ENCODE measurements at regions not wholly inside any gene's neighbourhood (a gene's known extent, or its start where the extent isn't known, plus 50 kb on each side); places are given as distances from the start of the nearest gene placed in this dataset.
"Not testable (repeated sequence)": the region's sequence is repeated elsewhere in the genome, so short reads cannot be mapped to it uniquely, and the experiment has no call there.

GRCh38 chr7:68082961-68083657, 1086.5 kb downstream of the TYW1 start:
- not testable (repeated sequence) for DNase-seq (ENCODE audit: low spot score)

- no peak for DNase-seq (ENCODE audit: low spot score)
Measured at GRCh38 chr7:68087401-68087800, 1090.8 kb downstream of the TYW1 start.

GRCh38 chr7:68088879-68089278, 1092.2 kb downstream of the TYW1 start:
- DNase-seq (ENCODE audit: low spot score) = no peak

GRCh38 chr7:68090256-68090655, 1093.6 kb downstream of the TYW1 start:
- DNase-seq (ENCODE audit: low spot score) = not testable (repeated sequence)

GRCh38 chr7:68103319-68103718, 1106.7 kb downstream of the TYW1 start:
- DNase-seq (ENCODE audit: low spot score) = no peak

- DNase-seq (ENCODE audit: low spot score) = no peak
Measured at GRCh38 chr7:68107261-68107660, 1110.6 kb downstream of the TYW1 start.

GRCh38 chr7:68107968-68108367, 1111.3 kb downstream of the TYW1 start:
- DNase-seq (ENCODE audit: low spot score) = no peak

- no peak for DNase-seq (ENCODE audit: low spot score)
Measured at GRCh38 chr7:68109299-68109698, 1112.7 kb downstream of the TYW1 start.

GRCh38 chr7:68119411-68119810, 1122.8 kb downstream of the TYW1 start:
- DNase-seq (ENCODE audit: low spot score) = no peak

GRCh38 chr7:68121056-68121455, 1124.4 kb downstream of the TYW1 start:
- DNase-seq (ENCODE audit: low spot score) = no peak

GRCh38 chr7:68121655-68122054, 1125.0 kb downstream of the TYW1 start:
- no peak for DNase-seq (ENCODE audit: low spot score)

GRCh38 chr7:68122801-68123200, 1126.2 kb downstream of the TYW1 start:
- DNase-seq (ENCODE audit: low spot score) = no peak

GRCh38 chr7:68125168-68125567, 1128.5 kb downstream of the TYW1 start:
- DNase-seq (ENCODE audit: low spot score) = no peak

- no peak for DNase-seq (ENCODE audit: low spot score)
Measured at GRCh38 chr7:68133045-68133444, 1136.4 kb downstream of the TYW1 start.

GRCh38 chr7:68143345-68143744, 1146.7 kb downstream of the TYW1 start:
- DNase-seq (ENCODE audit: low spot score) = no peak

GRCh38 chr7:68146983-68147382, 1150.3 kb downstream of the TYW1 start:
- DNase-seq (ENCODE audit: low spot score) = no peak

GRCh38 chr7:68147614-68148238, 1151.1 kb downstream of the TYW1 start:
- DNase-seq (ENCODE audit: low spot score) = no peak

GRCh38 chr7:68148440-68148839, 1151.8 kb downstream of the TYW1 start:
- no peak for DNase-seq (ENCODE audit: low spot score)

GRCh38 chr7:68152205-68152604, 1155.6 kb downstream of the TYW1 start:
- no peak for DNase-seq (ENCODE audit: low spot score)

- no peak for DNase-seq (ENCODE audit: low spot score)
Measured at GRCh38 chr7:68155676-68156075, 1159.0 kb downstream of the TYW1 start.

GRCh38 chr7:68158686-68159295, 1162.2 kb downstream of the TYW1 start:
- no peak for DNase-seq (ENCODE audit: low spot score)

- DNase-seq (ENCODE audit: low spot score) = no peak
Measured at GRCh38 chr7:68162712-68163111, 1166.1 kb downstream of the TYW1 start.

- no peak for DNase-seq (ENCODE audit: low spot score)
Measured at GRCh38 chr7:68166525-68166924, 1169.9 kb downstream of the TYW1 start.

- no peak for DNase-seq (ENCODE audit: low spot score)
Measured at GRCh38 chr7:68173513-68173912, 1176.9 kb downstream of the TYW1 start.
